OCI-LY1 (cell line): ENCODE measurements at regions not wholly inside any gene's neighbourhood (a gene's known extent, or its start where the extent isn't known, plus 50 kb on each side); places are given as distances from the start of the nearest gene placed in this dataset.

Source experiments
- H2AFZ ChIP-seq: fragments of 200-600 bp; sonication (generic), shearing (Covaris generic); 2 replicates; pipeline ENCODE4 v1.6.0; 2014; ENCODE audit warnings: antibody characterized with exemption, mild to moderate bottlenecking, low read length
- H3F3A ChIP-seq: fragments of 200-600 bp; sonication (generic), shearing (Covaris generic); 2 replicates; pipeline ENCODE4 v1.6.0; 2014; ENCODE audit warnings: mild to moderate bottlenecking, antibody characterized with exemption, low read length, moderate library complexity; ENCODE audit not compliant: insufficient read depth
- H3K27ac ChIP-seq: fragments of 200-600 bp; sonication (generic); 2 replicates; pipeline ENCODE4 v1.5.1; 2014; ENCODE audit warnings: low read length, mixed run types, mild to moderate bottlenecking, low read depth; ENCODE audit not compliant: poor library complexity, severe bottlenecking
- H3K27me3 ChIP-seq: fragments of 200-600 bp; sonication (generic); 2 replicates; pipeline ENCODE4 v1.6.0; 2014; ENCODE audit warnings: antibody characterized with exemption, mild to moderate bottlenecking, low read length, moderate library complexity; ENCODE audit not compliant: insufficient read depth
- H3K36me3 ChIP-seq: fragments of 200-600 bp; sonication (generic); 2 replicates; pipeline ENCODE4 v1.6.1; 2014; ENCODE audit warnings: mild to moderate bottlenecking, antibody characterized with exemption, low read length, moderate library complexity, mixed read lengths; ENCODE audit not compliant: insufficient read depth
- H3K4me1 ChIP-seq: fragments of 200-600 bp; sonication (generic); 2 replicates; pipeline ENCODE4 v1.5.1; 2014; ENCODE audit warnings: mild to moderate bottlenecking, low read length, moderate library complexity; ENCODE audit not compliant: insufficient read depth, severe bottlenecking
- H3K4me2 ChIP-seq: fragments of 200-600 bp; sonication (generic), shearing (Covaris generic); 2 replicates; pipeline ENCODE4 v1.6.1; 2014; ENCODE audit warnings: low read length
- H3K4me3 ChIP-seq: fragments of 200-600 bp; sonication (generic); 2 replicates; pipeline ENCODE4 v1.5.1; 2014; ENCODE audit warnings: low read length, low read depth, mild to moderate bottlenecking, mixed read lengths; ENCODE audit not compliant: poor library complexity, severe bottlenecking
- H3K79me2 ChIP-seq: fragments of 200-600 bp; shearing (Covaris generic); 2 replicates; pipeline ENCODE4 v1.6.1; 2016; ENCODE audit warnings: mixed run types, low read length, mixed read lengths; ENCODE audit not compliant: insufficient read depth
- H3K9ac ChIP-seq: fragments of 200-600 bp; sonication (generic), shearing (Covaris generic); 2 replicates; pipeline ENCODE4 v1.6.1; 2014; ENCODE audit warnings: mild to moderate bottlenecking, low read length, mixed read lengths
- H3K9me2 ChIP-seq: fragments of 200-600 bp; sonication (generic), shearing (Covaris generic); 2 replicates; pipeline ENCODE4 v1.6.1; 2014; ENCODE audit warnings: low read depth, mild to moderate bottlenecking, low read length, mixed read lengths
- H3K9me3 ChIP-seq: fragments of 200-600 bp; shearing (Covaris generic); 2 replicates; pipeline ENCODE4 v1.6.1; 2014; ENCODE audit warnings: low read length, mixed read lengths
- H4K20me1 ChIP-seq: fragments of 200-600 bp; sonication (generic), shearing (Covaris generic); 2 replicates; pipeline ENCODE4 v1.6.0; 2016; ENCODE audit warnings: mild to moderate bottlenecking, low read length; ENCODE audit not compliant: insufficient read depth
- EZH2 ChIP-seq: fragments of 200-600 bp; sonication (generic), shearing (Covaris generic); IDR thresholded peaks from 2 replicates; pipeline ENCODE4 v1.8.0; 2017; ENCODE audit warnings: borderline replicate concordance, mixed run types, mild to moderate bottlenecking, antibody characterized with exemption, low read length, moderate library complexity, mixed read lengths
- TF ChIP-seq, protein P1 (sequence below): fragments of 200-600 bp; sonication (generic), shearing (Covaris generic); IDR thresholded peaks from 2 replicates; pipeline ENCODE4 v1.5.1; 2017; ENCODE audit warnings: mild to moderate bottlenecking, antibody characterized with exemption, low read length, moderate library complexity, mixed read lengths

GRCh38 chr4:179664430-179665027, 2222.3 kb upstream of the AGA start:
- Histone ChIP-seq H3K4me2 (no peak overlapping the region), H3F3A (no peaks in the 10 kb centered on the region), H3K9me3 (no peaks in the 10 kb centered on the region), H3K9me2 (no peaks in the 10 kb centered on the region), H3K36me3 (no peaks in the 10 kb centered on the region), H3K79me2 (no peaks in the 10 kb centered on the region), H3K27ac (no peak overlapping the region), H3K4me3 (no peak overlapping the region), H2AFZ (no peak overlapping the region), H3K4me1 (no peaks in the 10 kb centered on the region), H3K27me3 (no peaks in the 10 kb centered on the region), H4K20me1 (no peaks in the 10 kb centered on the region), H3K9ac (no peak overlapping the region)
- no peak for TF ChIP-seq EZH2

DNA sequence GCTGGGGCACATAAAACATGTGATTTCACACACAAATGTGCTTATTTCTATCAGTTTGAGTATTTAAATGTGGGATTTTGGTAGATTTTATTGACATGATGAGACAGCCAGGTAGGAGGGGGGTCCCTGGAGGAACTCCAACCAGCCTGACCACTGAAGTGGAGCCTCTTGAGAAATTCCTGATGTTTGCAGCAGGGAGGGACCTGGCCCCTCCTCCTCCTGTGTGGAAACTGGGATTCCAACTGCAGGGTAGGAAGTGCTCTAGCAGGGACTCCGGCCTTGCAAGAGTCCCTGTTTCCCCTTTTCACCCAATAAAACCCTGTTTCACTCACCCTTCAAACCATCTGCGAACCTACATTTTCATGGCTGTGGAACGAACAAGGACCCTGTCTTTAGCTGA, 2224.0 kb upstream of the AGA start:
- no peak overlapping the region for H2AFZ ChIP-seq
- TF ChIP-seq, protein P1, sequence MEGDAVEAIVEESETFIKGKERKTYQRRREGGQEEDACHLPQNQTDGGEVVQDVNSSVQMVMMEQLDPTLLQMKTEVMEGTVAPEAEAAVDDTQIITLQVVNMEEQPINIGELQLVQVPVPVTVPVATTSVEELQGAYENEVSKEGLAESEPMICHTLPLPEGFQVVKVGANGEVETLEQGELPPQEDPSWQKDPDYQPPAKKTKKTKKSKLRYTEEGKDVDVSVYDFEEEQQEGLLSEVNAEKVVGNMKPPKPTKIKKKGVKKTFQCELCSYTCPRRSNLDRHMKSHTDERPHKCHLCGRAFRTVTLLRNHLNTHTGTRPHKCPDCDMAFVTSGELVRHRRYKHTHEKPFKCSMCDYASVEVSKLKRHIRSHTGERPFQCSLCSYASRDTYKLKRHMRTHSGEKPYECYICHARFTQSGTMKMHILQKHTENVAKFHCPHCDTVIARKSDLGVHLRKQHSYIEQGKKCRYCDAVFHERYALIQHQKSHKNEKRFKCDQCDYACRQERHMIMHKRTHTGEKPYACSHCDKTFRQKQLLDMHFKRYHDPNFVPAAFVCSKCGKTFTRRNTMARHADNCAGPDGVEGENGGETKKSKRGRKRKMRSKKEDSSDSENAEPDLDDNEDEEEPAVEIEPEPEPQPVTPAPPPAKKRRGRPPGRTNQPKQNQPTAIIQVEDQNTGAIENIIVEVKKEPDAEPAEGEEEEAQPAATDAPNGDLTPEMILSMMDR, result no peak
- no peak for TF ChIP-seq EZH2
- no peaks in the 10 kb centered on the region for H3K36me3 ChIP-seq
- no peak overlapping the region for H3K4me2 ChIP-seq
- H3K4me3 ChIP-seq, result no peak overlapping the region
- no peaks in the 10 kb centered on the region for H3F3A ChIP-seq
- no peaks in the 10 kb centered on the region for H3K9me2 ChIP-seq
- H3K27ac ChIP-seq, result no peak overlapping the region
- no peaks in the 10 kb centered on the region for H3K4me1 ChIP-seq
- H3K27me3 ChIP-seq, result no peaks in the 10 kb centered on the region
- H4K20me1 ChIP-seq, result no peaks in the 10 kb centered on the region
- H3K9me3 ChIP-seq, result no peaks in the 10 kb centered on the region
- H3K9ac ChIP-seq, result no peak overlapping the region
- no peaks in the 10 kb centered on the region for H3K79me2 ChIP-seq

DNA sequence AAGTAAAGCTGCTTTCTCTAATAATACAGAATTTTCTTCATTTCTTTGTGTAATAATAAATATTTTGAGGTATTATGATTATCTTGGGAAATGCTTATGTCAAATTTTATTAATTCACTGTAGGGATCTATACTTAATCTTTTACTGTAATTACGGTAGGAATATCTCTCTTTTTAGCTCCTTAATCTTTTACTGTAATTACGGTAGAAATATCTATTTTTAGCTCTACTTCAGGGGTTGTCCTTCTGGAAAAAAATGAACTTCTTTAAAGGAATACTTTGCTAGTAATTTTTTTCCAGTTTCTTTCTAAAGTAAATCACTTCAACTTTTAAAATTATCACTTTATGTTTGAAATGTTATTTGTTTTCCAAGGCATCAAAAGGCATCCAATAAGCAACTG, 2229.4 kb upstream of the AGA start:
- Histone ChIP-seq H3K79me2 (no peaks in the 10 kb centered on the region), H2AFZ (no peak overlapping the region), H3K4me1 (no peaks in the 10 kb centered on the region), H3K27me3 (no peaks in the 10 kb centered on the region), H4K20me1 (no peaks in the 10 kb centered on the region), H3K9me3 (no peaks in the 10 kb centered on the region), H3K4me2 (no peak overlapping the region), H3F3A (no peaks in the 10 kb centered on the region), H3K27ac (no peak overlapping the region), H3K36me3 (no peaks in the 10 kb centered on the region), H3K9ac (no peak overlapping the region), H3K9me2 (no peaks in the 10 kb centered on the region), H3K4me3 (no peak overlapping the region)
- TF ChIP-seq, protein P1, result no peak
- no peak for TF ChIP-seq EZH2
